Colonic mucosa (tissue), 4 donors: ENCODE measurements at regions not wholly inside any gene's neighbourhood (a gene's known extent, or its start where the extent isn't known, plus 50 kb on each side); places are given as distances from the start of the nearest gene placed in this dataset.

Experiments used
- DNase-seq: peaks from one replicate; pipeline ENCODE4 v3.0.0-alpha.2; 2020
- H3K27ac ChIP-seq: fragments of 200-600 bp; one replicate; pipeline ENCODE4 v1.8.0; 2021
- H3K27me3 ChIP-seq: fragments of 200-600 bp; one replicate; pipeline ENCODE4 v1.8.0; 2021
- H3K36me3 ChIP-seq: fragments of 200-600 bp; one replicate; pipeline ENCODE4 v1.8.0; 2021
- H3K4me1 ChIP-seq: fragments of 200-600 bp; one replicate; pipeline ENCODE4 v1.8.0; 2021; ENCODE audit warnings: mild to moderate bottlenecking
- H3K4me3 ChIP-seq: fragments of 200-600 bp; one replicate; pipeline ENCODE4 v1.8.0; 2021
- H3K9ac ChIP-seq, 2 donors: one replicate each; pipeline ENCODE4 v1.7.0; 2013; ENCODE audit warnings: control low read depth in 2 of 2, low read depth in 2 of 2, low read length in 2 of 2
- H3K9me3 ChIP-seq: fragments of 200-600 bp; one replicate; pipeline ENCODE4 v1.8.0; 2021
- CTCF ChIP-seq: fragments of 200-600 bp; IDR thresholded peaks from one replicate; pipeline ENCODE4 v1.8.0; 2022; ENCODE audit warnings: antibody characterized with exemption, mild to moderate bottlenecking
- intact Hi-C: fragments of 100-400 bp; cut with DNase I; formaldehyde crosslinking; loops from one replicate; pipeline ENCODE4 v1.14.1; 2022
- donor health status: healthy.
- donor health status: DM: no; HTN: no; CAD: no.
- donor health status: DM: no; HTN: no; CAD: no.

- TF ChIP-seq CTCF = no peak
- Histone ChIP-seq H3K9me3 (no peaks in the 10 kb centered on the region), H3K9ac (no peak overlapping the region), H3K36me3 (no peaks in the 10 kb centered on the region), H3K27ac (no peak overlapping the region), H3K4me3 (no peak overlapping the region), H3K4me1 (no peaks in the 10 kb centered on the region), H3K27me3 (no peaks in the 10 kb centered on the region)
- DNase-seq = no peak
- intact Hi-C loops = no loop called here
Observed at GRCh38 chr12:25755971-25756260, 202.6 kb upstream of the RASSF8 start.

- no peaks in the 10 kb centered on the region for H3K36me3 ChIP-seq
- H3K4me3 ChIP-seq = no peak overlapping the region
- no peaks in the 10 kb centered on the region for H3K27me3 ChIP-seq
- TF ChIP-seq CTCF = no peak
- no peak overlapping the region for H3K9ac ChIP-seq
- H3K4me1 ChIP-seq = no peaks in the 10 kb centered on the region
- intact Hi-C loops = no loop called here
- H3K9me3 ChIP-seq = no peaks in the 10 kb centered on the region
- no peak overlapping the region for H3K27ac ChIP-seq
- DNase-seq = no peak
Observed at GRCh38 chr12:25757037-25757665, 201.3 kb upstream of the RASSF8 start.

- H3K4me3 ChIP-seq = no peak overlapping the region
- no peaks in the 10 kb centered on the region for H3K36me3 ChIP-seq
- intact Hi-C loops = no loop called here
- H3K27ac ChIP-seq = no peak overlapping the region
- H3K27me3 ChIP-seq = no peaks in the 10 kb centered on the region
- H3K9me3 ChIP-seq = no peaks in the 10 kb centered on the region
- no peak overlapping the region for H3K9ac ChIP-seq
- H3K4me1 ChIP-seq = no peaks in the 10 kb centered on the region
- no peak for DNase-seq
- TF ChIP-seq CTCF = no peak
Observed at GRCh38 chr12:25759752-25760151, 198.7 kb upstream of the RASSF8 start.

GRCh38 chr12:25761356-25761755, 197.1 kb upstream of the RASSF8 start:
- TF ChIP-seq CTCF = no peak
- intact Hi-C loops = no loop called here
- H3K4me3 ChIP-seq = no peak overlapping the region
- no peaks in the 10 kb centered on the region for H3K4me1 ChIP-seq
- H3K36me3 ChIP-seq = no peaks in the 10 kb centered on the region
- H3K9ac ChIP-seq = no peak overlapping the region
- H3K27me3 ChIP-seq = no peaks in the 10 kb centered on the region
- H3K27ac ChIP-seq = no peak overlapping the region
- no peak for DNase-seq
- no peaks in the 10 kb centered on the region for H3K9me3 ChIP-seq

GRCh38 chr12:25764409-25764808, 194.1 kb upstream of the RASSF8 start:
- H3K27ac ChIP-seq = no peak overlapping the region
- TF ChIP-seq CTCF = no peak
- intact Hi-C loops = no loop called here

GRCh38 chr12:25764892-25765291, 193.6 kb upstream of the RASSF8 start:
- Histone ChIP-seq H3K4me1 (no peaks in the 10 kb centered on the region), H3K27ac (no peak overlapping the region), H3K9ac (no peak overlapping the region), H3K27me3 (no peaks in the 10 kb centered on the region), H3K9me3 (no peaks in the 10 kb centered on the region), H3K4me3 (no peak overlapping the region), H3K36me3 (no peaks in the 10 kb centered on the region)
- intact Hi-C loops = no loop called here
- TF ChIP-seq CTCF = no peak
- no peak for DNase-seq

More at GRCh38 chr12:25764409-25764808, 194.1 kb upstream of the RASSF8 start:
- no peaks in the 10 kb centered on the region for H3K27me3 ChIP-seq
- no peaks in the 10 kb centered on the region for H3K4me1 ChIP-seq
- no peak overlapping the region for H3K9ac ChIP-seq
- DNase-seq = no peak
- no peaks in the 10 kb centered on the region for H3K9me3 ChIP-seq
- no peak overlapping the region for H3K4me3 ChIP-seq
- H3K36me3 ChIP-seq = no peaks in the 10 kb centered on the region
